Nephron progenitor cell (in vitro differentiated cells): ENCODE measurements at regions not wholly inside any gene's neighbourhood (a gene's known extent, or its start where the extent isn't known, plus 50 kb on each side); places are given as distances from the start of the nearest gene placed in this dataset.
A peak's percentile ranks its signal among the peaks of the same experiment; 100 is the strongest.

Experiments
- DNase-seq: peaks from one replicate; pipeline ENCODE4 v3.0.0; 2021
- H3K27ac Mint-ChIP-seq: 2 replicates; pipeline ENCODE4 v1.8.0; 2021; ENCODE audit warnings: mild to moderate bottlenecking, moderate library complexity, mixed read lengths
- H3K27me3 Mint-ChIP-seq: 2 replicates; pipeline ENCODE4 v1.8.0; 2021; ENCODE audit warnings: mild to moderate bottlenecking, low read depth, mixed read lengths; ENCODE audit not compliant: poor library complexity
- H3K36me3 Mint-ChIP-seq: 2 replicates; pipeline ENCODE4 v1.8.0; 2021; ENCODE audit warnings: low read depth, mixed read lengths
- H3K4me1 Mint-ChIP-seq: 2 replicates; pipeline ENCODE4 v1.8.0; 2021; ENCODE audit warnings: mixed read lengths
- H3K4me3 Mint-ChIP-seq: 2 replicates; pipeline ENCODE4 v1.8.0; 2021; ENCODE audit warnings: mild to moderate bottlenecking, moderate library complexity, mixed read lengths
- H3K9me3 Mint-ChIP-seq: 2 replicates; pipeline ENCODE4 v1.8.0; 2021; ENCODE audit warnings: mild to moderate bottlenecking, moderate library complexity, mixed read lengths
- CTCF ChIP-seq: fragments of 200-600 bp; sonication (generic); IDR thresholded peaks from 2 replicates; pipeline ENCODE4 v1.5.0; 2021; ENCODE audit warnings: antibody characterized with exemption

- H3K36me3 Mint-ChIP-seq = no peaks in the 10 kb centered on the region
- H3K27me3 Mint-ChIP-seq = peaks cover 13% of the 10 kb centered on the region
- peaks cover 10% of the 10 kb centered on the region for H3K9me3 Mint-ChIP-seq
- peak overlapping the region; percentile 21 for H3K4me3 Mint-ChIP-seq
- peak; percentile 24 for DNase-seq
- peak overlapping the region; percentile 95 for H3K27ac Mint-ChIP-seq
- peaks cover 44% of the 10 kb centered on the region for H3K4me1 Mint-ChIP-seq
- TF ChIP-seq CTCF = no peak
Measured at GRCh38 chr10:29840516-29841276, 205.9 kb upstream of the SVIL start.

GRCh38 chr10:29839826-29840515 lies 205.2 kb upstream of the SVIL start:
- no peak for DNase-seq
- TF ChIP-seq CTCF = no peak
- H3K4me3 Mint-ChIP-seq = peak overlapping the region; percentile 21
- peaks cover 44% of the 10 kb centered on the region for H3K4me1 Mint-ChIP-seq
- no peak overlapping the region for H3K27ac Mint-ChIP-seq
- H3K27me3 Mint-ChIP-seq = peaks cover 10% of the 10 kb centered on the region
- H3K9me3 Mint-ChIP-seq = peaks cover 5% of the 10 kb centered on the region
- H3K36me3 Mint-ChIP-seq = no peaks in the 10 kb centered on the region

GRCh38 chr10:29838539-29838938 lies 203.8 kb upstream of the SVIL start:
- DNase-seq = no peak
- H3K4me3 Mint-ChIP-seq = no peak overlapping the region
- H3K36me3 Mint-ChIP-seq = no peaks in the 10 kb centered on the region
- no peak overlapping the region for H3K27ac Mint-ChIP-seq
- H3K9me3 Mint-ChIP-seq = peaks cover 4% of the 10 kb centered on the region
- peaks cover 14% of the 10 kb centered on the region for H3K27me3 Mint-ChIP-seq
- peaks cover 44% of the 10 kb centered on the region for H3K4me1 Mint-ChIP-seq
- TF ChIP-seq CTCF = no peak

DNA sequence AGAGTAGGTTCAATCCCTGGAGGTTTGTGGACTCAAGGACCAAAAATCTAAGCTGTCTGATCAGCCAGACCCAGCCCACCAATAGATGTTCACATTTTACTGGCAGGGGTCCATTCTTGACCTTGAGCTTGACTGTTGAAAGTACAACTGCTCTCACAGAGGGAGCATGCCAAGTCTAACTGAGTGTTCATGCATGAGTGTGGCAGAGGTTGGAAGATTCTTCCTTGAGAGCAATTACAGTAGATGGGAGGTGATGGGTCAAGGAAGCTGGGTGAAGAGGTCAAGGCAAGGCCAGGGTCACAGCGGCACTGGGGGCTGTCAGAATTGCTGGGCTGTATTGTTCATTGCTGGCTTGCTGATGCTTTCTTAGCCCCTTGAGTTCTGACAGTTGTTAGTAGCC lies 202.8 kb upstream of the SVIL start:
- Mint-ChIP-seq H3K27ac (no peak overlapping the region), H3K9me3 (peaks cover 4% of the 10 kb centered on the region), H3K4me1 (peaks cover 37% of the 10 kb centered on the region), H3K27me3 (peaks cover 17% of the 10 kb centered on the region), H3K4me3 (no peak overlapping the region), H3K36me3 (no peaks in the 10 kb centered on the region)
- TF ChIP-seq CTCF = no peak
- DNase-seq = no peak

- H3K9me3 Mint-ChIP-seq = peaks cover 4% of the 10 kb centered on the region
- no peak overlapping the region for H3K27ac Mint-ChIP-seq
- no peak overlapping the region for H3K4me3 Mint-ChIP-seq
- peaks cover 25% of the 10 kb centered on the region for H3K4me1 Mint-ChIP-seq
- no peak for TF ChIP-seq CTCF
- H3K27me3 Mint-ChIP-seq = peaks cover 17% of the 10 kb centered on the region
- DNase-seq = no peak
- no peaks in the 10 kb centered on the region for H3K36me3 Mint-ChIP-seq
Measured at GRCh38 chr10:29836396-29836795, 201.6 kb upstream of the SVIL start.
